Mesenchymal stem cell (in vitro differentiated cells and primary cell): ENCODE measurements at regions not wholly inside any gene's neighbourhood (a gene's known extent, or its start where the extent isn't known, plus 50 kb on each side); places are given as distances from the start of the nearest gene placed in this dataset.

Experiments used
- DNase-seq: peaks from one replicate; pipeline ENCODE4 v3.0.0-alpha.2; 2013
- H2AFZ ChIP-seq: one replicate; pipeline ENCODE4 v1.6.1; 2013; ENCODE audit warnings: low read depth, mild to moderate bottlenecking, control low read depth, inconsistent platforms, low read length, moderate library complexity
- H2AK5ac ChIP-seq: 2 replicates; pipeline ENCODE4 v1.6.1; 2013; ENCODE audit warnings: low read length, moderate library complexity, mild to moderate bottlenecking, inconsistent platforms; ENCODE audit not compliant: severe bottlenecking
- H2BK120ac ChIP-seq: one replicate; pipeline ENCODE4 v1.6.1; 2013; ENCODE audit warnings: low read depth, mild to moderate bottlenecking, inconsistent platforms, low read length, moderate library complexity
- H2BK12ac ChIP-seq, 2 experiments: one replicate each; pipeline ENCODE4 v1.6.1; 2013; ENCODE audit warnings: inconsistent platforms in 2 of 2, low read length in 2 of 2, mild to moderate bottlenecking in 2 of 2, moderate library complexity in 2 of 2, control low read depth in 1 of 2
- H2BK15ac ChIP-seq: one replicate; pipeline ENCODE4 v1.6.1; 2013; ENCODE audit warnings: mild to moderate bottlenecking, low read depth, inconsistent platforms; ENCODE audit not compliant: poor library complexity, severe bottlenecking
- H2BK5ac ChIP-seq: 2 replicates; pipeline ENCODE4 v1.6.1; 2013; ENCODE audit warnings: low read depth, mild to moderate bottlenecking, low read length, control low read depth, inconsistent platforms; ENCODE audit not compliant: poor library complexity, severe bottlenecking
- H3K14ac ChIP-seq, 2 experiments: one replicate each; pipeline ENCODE4 v1.6.1; 2013; ENCODE audit warnings: inconsistent platforms in 2 of 2, low read length in 2 of 2, control low read depth in 1 of 2, mild to moderate bottlenecking in 1 of 2, moderate library complexity in 1 of 2
- H3K18ac ChIP-seq, 2 experiments: one replicate each; pipeline ENCODE4 v1.6.1; 2013; ENCODE audit warnings: inconsistent platforms in 2 of 2, low read length in 2 of 2, control low read depth in 1 of 2, low read depth in 1 of 2, mild to moderate bottlenecking in 1 of 2
- H3K23ac ChIP-seq, 2 experiments: one replicate each; pipeline ENCODE4 v1.6.1; 2013; ENCODE audit warnings: inconsistent platforms in 2 of 2, low read length in 2 of 2, mild to moderate bottlenecking in 2 of 2, moderate library complexity in 2 of 2, control low read depth in 1 of 2
- H3K27ac ChIP-seq: 2 replicates; pipeline ENCODE4 v1.5.1; 2013; ENCODE audit warnings: mild to moderate bottlenecking, moderate library complexity, low read length, control low read depth, inconsistent platforms; ENCODE audit not compliant: poor library complexity, severe bottlenecking
- H3K27me3 ChIP-seq, 2 experiments: 2 replicates each; pipeline versions ENCODE4 v1.6.1 to v1.7.0; 2013; ENCODE audit warnings: low read length in 2 of 2, mild to moderate bottlenecking in 2 of 2, moderate library complexity in 2 of 2, control low read depth in 1 of 2, inconsistent platforms in 1 of 2; ENCODE audit not compliant: control insufficient read depth in 1 of 2, insufficient read depth in 1 of 2
- H3K36me3 ChIP-seq, 2 experiments: 2 replicates each; pipeline versions ENCODE4 v1.6.1 to v1.7.0; 2013; ENCODE audit warnings: low read length in 2 of 2, control low read depth in 1 of 2, inconsistent platforms in 1 of 2, low read depth in 1 of 2, mild to moderate bottlenecking in 1 of 2; ENCODE audit not compliant: insufficient read depth in 2 of 2, control insufficient read depth in 1 of 2
- H3K4ac ChIP-seq, 2 experiments: one replicate each; pipeline ENCODE4 v1.6.1; 2013; ENCODE audit warnings: inconsistent platforms in 2 of 2, low read length in 2 of 2, mild to moderate bottlenecking in 2 of 2, moderate library complexity in 2 of 2, control low read depth in 1 of 2, low read depth in 1 of 2
- H3K4me1 ChIP-seq: 2 replicates; pipeline ENCODE4 v1.6.1; 2013; ENCODE audit warnings: low read depth, low read length, control low read depth; ENCODE audit not compliant: control insufficient read depth, insufficient read depth
- H3K4me2 ChIP-seq: 2 replicates; pipeline ENCODE4 v1.6.1; 2013; ENCODE audit warnings: low read length, mild to moderate bottlenecking, inconsistent platforms; ENCODE audit not compliant: poor library complexity, severe bottlenecking
- H3K4me3 ChIP-seq, 2 experiments: 2 replicates each; pipeline versions ENCODE4 v1.5.1 to v1.7.0; 2013; ENCODE audit warnings: low read length in 2 of 2, mild to moderate bottlenecking in 2 of 2, control low read depth in 1 of 2, low read depth in 1 of 2; ENCODE audit not compliant: insufficient read depth in 1 of 2
- H3K79me1 ChIP-seq: replicated peaks from 2 replicates; pipeline ENCODE4 v1.6.1; 2013; ENCODE audit warnings: mild to moderate bottlenecking, control low read depth, low read length, inconsistent platforms; ENCODE audit not compliant: poor library complexity, severe bottlenecking
- H3K9ac ChIP-seq: 2 replicates; pipeline ENCODE4 v1.7.0; 2013; ENCODE audit warnings: mild to moderate bottlenecking, low read length, moderate library complexity
- H3K9me3 ChIP-seq: 2 replicates; pipeline ENCODE4 v1.7.0; 2013; ENCODE audit warnings: mild to moderate bottlenecking, low read length; ENCODE audit not compliant: control insufficient read depth
- H4K8ac ChIP-seq: one replicate; pipeline ENCODE4 v1.6.1; 2013; ENCODE audit warnings: inconsistent platforms, mild to moderate bottlenecking, low read length, moderate library complexity
- H4K91ac ChIP-seq: one replicate; pipeline ENCODE4 v1.6.1; 2013; ENCODE audit warnings: mild to moderate bottlenecking, low read length, inconsistent platforms
- WGBS: methylation state at CpG from one replicate; pipeline ENCODE4 v1.1.7; 2013; ENCODE audit warnings: mixed read lengths; 5-methylcytosine and 5-hydroxymethylcytosine counted together

GRCh38 chr11:112770033-112770432 is 191.2 kb upstream of the NCAM1 start:
- Histone ChIP-seq H3K4me3 (no peak overlapping the region), H3K14ac (no peak overlapping the region)
- no peak for DNase-seq

GRCh38 chr11:112770487-112770886 is 190.7 kb upstream of the NCAM1 start:
- no peak overlapping the region for H2BK120ac ChIP-seq
- no peak overlapping the region for H2AFZ ChIP-seq
- no peak overlapping the region for H3K18ac ChIP-seq
- H3K27ac ChIP-seq: no peak overlapping the region
- no peak overlapping the region for H3K4me3 ChIP-seq
- no peak overlapping the region for H4K91ac ChIP-seq
- no peak overlapping the region for H2BK5ac ChIP-seq
- H3K4me1 ChIP-seq: no peaks in the 10 kb centered on the region
- no peaks in the 10 kb centered on the region for H3K36me3 ChIP-seq
- H3K79me1 ChIP-seq: no peaks in the 10 kb centered on the region
- no peak overlapping the region for H3K4me2 ChIP-seq
- peaks cover 0 to 25% of the 10 kb centered on the region in 2 experiments for H3K27me3 ChIP-seq
- H2BK12ac ChIP-seq: no peak overlapping the region
- no peak overlapping the region for H3K14ac ChIP-seq
- no peak overlapping the region for H2AK5ac ChIP-seq
- H3K4ac ChIP-seq: no peak overlapping the region
- no peak overlapping the region for H3K23ac ChIP-seq
- no peak overlapping the region for H3K9ac ChIP-seq
- 100% methylated on average over 1 of the region's 3 CpGs for WGBS
- no peak overlapping the region for H2BK15ac ChIP-seq
- no peak overlapping the region for H4K8ac ChIP-seq
- H3K9me3 ChIP-seq: no peaks in the 10 kb centered on the region
- no peak for DNase-seq

More at GRCh38 chr11:112770033-112770432, 191.2 kb upstream of the NCAM1 start:
- Histone ChIP-seq H2BK5ac (no peak overlapping the region), H2AK5ac (no peak overlapping the region), H3K18ac (no peak overlapping the region), H2BK12ac (no peak overlapping the region), H3K79me1 (no peaks in the 10 kb centered on the region), H2BK15ac (no peak overlapping the region), H3K36me3 (no peaks in the 10 kb centered on the region), H3K9me3 (no peaks in the 10 kb centered on the region), H3K4ac (no peak overlapping the region), H2BK120ac (no peak overlapping the region), H3K23ac (no peak overlapping the region), H4K8ac (no peak overlapping the region), H3K27me3 (peaks cover 0 to 29% of the 10 kb centered on the region in 2 experiments), H3K4me1 (no peaks in the 10 kb centered on the region), H3K4me2 (no peak overlapping the region), H3K9ac (no peak overlapping the region), H4K91ac (no peak overlapping the region), H2AFZ (no peak overlapping the region), H3K27ac (no peak overlapping the region)
- 52% methylated on average over 5 of the region's 5 CpGs for WGBS

GRCh38 chr11:112771851-112772250 is 189.4 kb upstream of the NCAM1 start:
- no peak overlapping the region for H4K8ac ChIP-seq
- H3K9me3 ChIP-seq: no peaks in the 10 kb centered on the region
- no peaks in the 10 kb centered on the region for H3K79me1 ChIP-seq
- H3K4ac ChIP-seq: no peak overlapping the region
- no peak overlapping the region for H4K91ac ChIP-seq
- H2BK120ac ChIP-seq: no peak overlapping the region
- H3K4me1 ChIP-seq: no peaks in the 10 kb centered on the region
- WGBS: 63% methylated on average over 2 of the region's 2 CpGs
- H3K4me2 ChIP-seq: no peak overlapping the region
- no peak overlapping the region for H3K4me3 ChIP-seq
- no peak overlapping the region for H3K27ac ChIP-seq
- no peak overlapping the region for H3K18ac ChIP-seq
- H3K36me3 ChIP-seq: no peaks in the 10 kb centered on the region
- H3K9ac ChIP-seq: no peak overlapping the region
- no peak overlapping the region for H3K23ac ChIP-seq
- no peak overlapping the region for H2BK15ac ChIP-seq
- peaks cover 0 to 31% of the 10 kb centered on the region in 2 experiments for H3K27me3 ChIP-seq
- H2BK12ac ChIP-seq: no peak overlapping the region
- no peak for DNase-seq
- H2BK5ac ChIP-seq: no peak overlapping the region
- no peak overlapping the region for H2AK5ac ChIP-seq
- H3K14ac ChIP-seq: no peak overlapping the region
- H2AFZ ChIP-seq: no peak overlapping the region

GRCh38 chr11:112773264-112773663 is 188.0 kb upstream of the NCAM1 start:
- H3K27ac ChIP-seq: no peak overlapping the region
- no peak overlapping the region for H4K8ac ChIP-seq
- H3K9ac ChIP-seq: no peak overlapping the region
- peaks cover 0 to 31% of the 10 kb centered on the region in 2 experiments for H3K27me3 ChIP-seq
- H3K14ac ChIP-seq: no peak overlapping the region
- 76% methylated on average over 4 of the region's 4 CpGs for WGBS
- H2BK5ac ChIP-seq: no peak overlapping the region
- H4K91ac ChIP-seq: no peak overlapping the region
- no peak overlapping the region for H2AK5ac ChIP-seq
- H3K18ac ChIP-seq: no peak overlapping the region
- H3K9me3 ChIP-seq: no peaks in the 10 kb centered on the region
- H3K4me3 ChIP-seq: no peak overlapping the region
- H3K4me1 ChIP-seq: no peaks in the 10 kb centered on the region
- no peak overlapping the region for H3K4ac ChIP-seq
- no peak overlapping the region for H2BK120ac ChIP-seq
- no peak overlapping the region for H2AFZ ChIP-seq
- H3K23ac ChIP-seq: no peak overlapping the region
- H2BK15ac ChIP-seq: no peak overlapping the region
- H2BK12ac ChIP-seq: no peak overlapping the region
- no peak overlapping the region for H3K4me2 ChIP-seq
- no peaks in the 10 kb centered on the region for H3K79me1 ChIP-seq
- DNase-seq: no peak
- no peaks in the 10 kb centered on the region for H3K36me3 ChIP-seq
